WTC11 (cell line): ENCODE measurements at regions not wholly inside any gene's neighbourhood (a gene's known extent, or its start where the extent isn't known, plus 50 kb on each side); places are given as distances from the start of the nearest gene placed in this dataset.
"Not testable (repeated sequence)": the region's sequence is repeated elsewhere in the genome, so short reads cannot be mapped to it uniquely, and the experiment has no call there.

Source experiments
- ATAC-seq: fragments of 200-7000 bp; cut with Tn5 transposase; 2 replicates; pipeline ENCODE4 v1.10.0; 2021; ENCODE audit warnings: mild to moderate bottlenecking, moderate library complexity
- CTCF ChIA-PET: fragments of 300-600 bp; sonication (Branson Sonifier 250); formaldehyde crosslinking; loops from one replicate; lab custom pipeline; 2021; ENCODE audit warnings: antibody characterized with exemption; lab: Charles Lee
- POLR2A ChIA-PET: fragments of 350-600 bp; sonication (Branson Sonifier 250); formaldehyde crosslinking; loops from one replicate; lab custom pipeline; 2021; ENCODE audit warnings: antibody characterized with exemption; lab: Charles Lee
- DNase-seq: peaks from one replicate; pipeline ENCODE4 v3.0.0; 2021; ENCODE audit warnings: low spot score
- H3K27ac Mint-ChIP-seq: 2 replicates; pipeline ENCODE4 v1.8.0; 2021; ENCODE audit warnings: mixed read lengths
- H3K27me3 Mint-ChIP-seq: 2 replicates; pipeline ENCODE4 v1.8.0; 2021; ENCODE audit warnings: low read depth, mild to moderate bottlenecking, moderate library complexity, mixed read lengths
- H3K36me3 Mint-ChIP-seq: 2 replicates; pipeline ENCODE4 v1.8.0; 2021; ENCODE audit warnings: mixed read lengths
- H3K4me1 Mint-ChIP-seq: 2 replicates; pipeline ENCODE4 v1.8.0; 2022; ENCODE audit warnings: mixed read lengths
- H3K4me3 Mint-ChIP-seq: 2 replicates; pipeline ENCODE4 v1.8.0; 2021; ENCODE audit warnings: mild to moderate bottlenecking, moderate library complexity, mixed read lengths
- H3K9me3 Mint-ChIP-seq: 2 replicates; pipeline ENCODE4 v1.8.0; 2021; ENCODE audit warnings: mixed read lengths
- CREB1 ChIP-seq: sonication (generic); formaldehyde crosslinking; IDR thresholded peaks from 2 replicates; pipeline ENCODE4 v1.8.0; 2023; ENCODE audit warnings: mild to moderate bottlenecking, missing genetic modification reagents
- FOXK1 ChIP-seq: sonication (generic); formaldehyde crosslinking; IDR thresholded peaks from 2 replicates; pipeline ENCODE4 v1.8.0; 2022; ENCODE audit warnings: mild to moderate bottlenecking, moderate library complexity, missing genetic modification reagents
- FOXP1 ChIP-seq: sonication (generic); formaldehyde crosslinking; IDR thresholded peaks from 2 replicates; pipeline ENCODE4 v1.8.0; 2022; ENCODE audit warnings: missing genetic modification reagents, mild to moderate bottlenecking, moderate library complexity, borderline replicate concordance
- GRHL2 ChIP-seq: fragments of 250-450 bp; sonication (Bioruptor Pico); IDR thresholded peaks from 2 replicates; pipeline ENCODE4 v1.8.0; 2022; ENCODE audit warnings: mild to moderate bottlenecking, moderate library complexity; ENCODE audit not compliant: insufficient replicate concordance, severe bottlenecking
- IRF2 ChIP-seq: sonication (generic); formaldehyde crosslinking; IDR thresholded peaks from 2 replicates; pipeline ENCODE4 v1.8.0; 2022; ENCODE audit warnings: low read depth, missing genetic modification reagents, borderline replicate concordance
- JUN ChIP-seq: sonication (generic); formaldehyde crosslinking; IDR thresholded peaks from 2 replicates; pipeline ENCODE4 v1.8.0; 2023; ENCODE audit warnings: mild to moderate bottlenecking, missing genetic modification reagents
- KAT7 ChIP-seq: sonication (generic); formaldehyde crosslinking; IDR thresholded peaks from 2 replicates; pipeline ENCODE4 v1.8.1; 2023; ENCODE audit warnings: missing genetic modification reagents, mild to moderate bottlenecking, borderline replicate concordance
- MXD4 ChIP-seq: fragments of 250-450 bp; sonication (Bioruptor Pico); IDR thresholded peaks from 2 replicates; pipeline ENCODE4 v1.8.0; 2021; ENCODE audit warnings: mild to moderate bottlenecking, moderate library complexity, borderline replicate concordance
- NR2C2 ChIP-seq: sonication (generic); formaldehyde crosslinking; IDR thresholded peaks from 2 replicates; pipeline ENCODE4 v1.8.0; 2022; ENCODE audit warnings: mild to moderate bottlenecking, missing genetic modification reagents
- NR3C1 ChIP-seq: sonication (generic); formaldehyde crosslinking; conservative IDR thresholded peaks from 2 replicates; pipeline ENCODE4 v1.8.1; 2023; ENCODE audit warnings: low read depth, mild to moderate bottlenecking, missing genetic modification reagents
- OVOL2 ChIP-seq: fragments of 250-450 bp; sonication (Bioruptor Pico); IDR thresholded peaks from 2 replicates; pipeline ENCODE4 v1.9.0; 2021; ENCODE audit warnings: mild to moderate bottlenecking, borderline replicate concordance
- PRRX2 ChIP-seq: fragments of 250-450 bp; sonication (Bioruptor Pico); IDR thresholded peaks from 2 replicates; pipeline ENCODE4 v1.8.0; 2021; ENCODE audit warnings: mild to moderate bottlenecking
- RORB ChIP-seq: fragments of 250-450 bp; sonication (Bioruptor Pico); IDR thresholded peaks from 2 replicates; pipeline ENCODE4 v1.9.0; 2021; ENCODE audit warnings: mild to moderate bottlenecking
- SOX15 ChIP-seq: fragments of 250-450 bp; sonication (Bioruptor Pico); IDR thresholded peaks from 2 replicates; pipeline ENCODE4 v1.9.0; 2021; ENCODE audit warnings: mild to moderate bottlenecking
- TEAD1 ChIP-seq: sonication (generic); formaldehyde crosslinking; IDR thresholded peaks from 2 replicates; pipeline ENCODE4 v1.8.0; 2022; ENCODE audit warnings: mild to moderate bottlenecking, missing genetic modification reagents
- ZNF121 ChIP-seq: sonication (generic); formaldehyde crosslinking; IDR thresholded peaks from 2 replicates; pipeline ENCODE4 v1.8.0; 2023; ENCODE audit warnings: missing genetic modification reagents
- ZNF138 ChIP-seq: sonication (generic); formaldehyde crosslinking; conservative IDR thresholded peaks from 2 replicates; pipeline ENCODE4 v1.8.1; 2022; ENCODE audit warnings: mild to moderate bottlenecking, moderate library complexity, missing genetic modification reagents
- ZNF219 ChIP-seq: sonication (generic); formaldehyde crosslinking; IDR thresholded peaks from 2 replicates; pipeline ENCODE4 v1.8.0; 2023; ENCODE audit warnings: missing genetic modification reagents, mild to moderate bottlenecking, borderline replicate concordance
- ZNF423 ChIP-seq: fragments of 250-450 bp; sonication (Bioruptor Pico); IDR thresholded peaks from 2 replicates; pipeline ENCODE4 v2.1.2; 2022; ENCODE audit warnings: mild to moderate bottlenecking, moderate library complexity
- ZNF671 ChIP-seq: fragments of 250-450 bp; sonication (Bioruptor Pico); IDR thresholded peaks from 2 replicates; pipeline ENCODE4 v1.8.0; 2021; ENCODE audit warnings: mild to moderate bottlenecking
- TF ChIP-seq, protein P1 (sequence below): fragments of 200-600 bp; IDR thresholded peaks from 2 replicates; pipeline ENCODE4 v1.8.0; 2022; ENCODE audit warnings: antibody characterized with exemption
- TF ChIP-seq, protein P2 (sequence below): sonication (generic); formaldehyde crosslinking; IDR thresholded peaks from 2 replicates; pipeline ENCODE4 v1.8.1; 2022; ENCODE audit warnings: low read depth, mild to moderate bottlenecking, moderate library complexity, missing genetic modification reagents, borderline replicate concordance
- TF ChIP-seq, protein P3 (sequence below): sonication (generic); formaldehyde crosslinking; IDR thresholded peaks from 2 replicates; pipeline ENCODE4 v1.8.1; 2023; ENCODE audit warnings: mild to moderate bottlenecking, missing genetic modification reagents, moderate library complexity
- TF ChIP-seq, protein P4 (sequence below): sonication (generic); formaldehyde crosslinking; IDR thresholded peaks from 2 replicates; pipeline ENCODE4 v1.8.0; 2022; ENCODE audit warnings: mild to moderate bottlenecking, missing genetic modification reagents

DNA sequence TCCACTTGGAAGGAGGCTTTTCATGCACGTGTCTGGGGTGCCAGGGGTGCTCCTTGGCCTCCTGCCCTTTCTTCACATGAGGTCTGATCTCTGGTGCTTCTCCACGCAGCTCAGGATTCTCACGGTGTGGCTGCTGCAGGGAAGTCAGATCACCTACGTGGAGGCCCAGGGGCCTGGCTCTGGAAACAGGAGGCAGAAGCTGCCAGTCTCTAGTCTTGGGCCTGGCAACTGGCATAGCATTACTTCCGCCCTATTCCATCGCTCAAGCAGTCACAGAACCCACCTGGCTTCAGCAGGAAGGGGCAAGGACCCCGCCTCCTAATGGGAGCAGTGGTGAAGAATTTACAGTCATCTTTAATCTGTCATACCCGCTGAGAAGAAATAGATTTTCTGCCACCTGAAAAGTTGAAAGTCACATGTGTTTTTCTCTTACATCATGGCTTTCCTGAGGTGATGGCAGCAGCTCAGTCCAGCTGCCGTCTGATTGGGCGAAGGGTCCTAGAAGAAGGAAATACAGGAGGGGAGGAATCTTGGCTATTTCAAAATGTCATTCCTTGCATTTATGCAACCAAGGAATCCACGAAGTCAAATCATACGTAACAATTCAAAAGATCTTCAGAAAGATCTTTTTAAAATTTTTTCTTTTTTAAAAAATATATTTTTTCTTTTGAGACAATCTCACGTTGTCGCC, 50.1 kb upstream of the DKK3 start:
- Mint-ChIP-seq H3K36me3 (peaks cover 8% of the 10 kb centered on the region), H3K4me3 (no peak overlapping the region), H3K4me1 (no peaks in the 10 kb centered on the region), H3K27ac (no peak overlapping the region), H3K27me3 (no peaks in the 10 kb centered on the region; the same call in 1 of the 2 replicates), H3K9me3 (peaks cover 14% of the 10 kb centered on the region)
- TF ChIP-seq, protein P1, sequence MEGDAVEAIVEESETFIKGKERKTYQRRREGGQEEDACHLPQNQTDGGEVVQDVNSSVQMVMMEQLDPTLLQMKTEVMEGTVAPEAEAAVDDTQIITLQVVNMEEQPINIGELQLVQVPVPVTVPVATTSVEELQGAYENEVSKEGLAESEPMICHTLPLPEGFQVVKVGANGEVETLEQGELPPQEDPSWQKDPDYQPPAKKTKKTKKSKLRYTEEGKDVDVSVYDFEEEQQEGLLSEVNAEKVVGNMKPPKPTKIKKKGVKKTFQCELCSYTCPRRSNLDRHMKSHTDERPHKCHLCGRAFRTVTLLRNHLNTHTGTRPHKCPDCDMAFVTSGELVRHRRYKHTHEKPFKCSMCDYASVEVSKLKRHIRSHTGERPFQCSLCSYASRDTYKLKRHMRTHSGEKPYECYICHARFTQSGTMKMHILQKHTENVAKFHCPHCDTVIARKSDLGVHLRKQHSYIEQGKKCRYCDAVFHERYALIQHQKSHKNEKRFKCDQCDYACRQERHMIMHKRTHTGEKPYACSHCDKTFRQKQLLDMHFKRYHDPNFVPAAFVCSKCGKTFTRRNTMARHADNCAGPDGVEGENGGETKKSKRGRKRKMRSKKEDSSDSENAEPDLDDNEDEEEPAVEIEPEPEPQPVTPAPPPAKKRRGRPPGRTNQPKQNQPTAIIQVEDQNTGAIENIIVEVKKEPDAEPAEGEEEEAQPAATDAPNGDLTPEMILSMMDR, result no peak
- no peak for TF ChIP-seq PRRX2 (CRISPR knock-in tag)
- TF ChIP-seq ZNF121 (CRISPR knock-in tag), result no peak
- TF ChIP-seq NR3C1, result no peak
- TF ChIP-seq TEAD1, result no peak
- no peak for TF ChIP-seq ZNF671 (CRISPR knock-in tag)
- TF ChIP-seq ZNF219 (CRISPR knock-in tag), result no peak
- no peak for TF ChIP-seq FOXP1 (CRISPR knock-in tag)
- no peak for TF ChIP-seq IRF2 (CRISPR knock-in tag)
- no peak for TF ChIP-seq GRHL2 (CRISPR knock-in tag)
- TF ChIP-seq KAT7 (CRISPR knock-in tag), result no peak
- no peak for TF ChIP-seq ZNF138
- TF ChIP-seq, protein P2, sequence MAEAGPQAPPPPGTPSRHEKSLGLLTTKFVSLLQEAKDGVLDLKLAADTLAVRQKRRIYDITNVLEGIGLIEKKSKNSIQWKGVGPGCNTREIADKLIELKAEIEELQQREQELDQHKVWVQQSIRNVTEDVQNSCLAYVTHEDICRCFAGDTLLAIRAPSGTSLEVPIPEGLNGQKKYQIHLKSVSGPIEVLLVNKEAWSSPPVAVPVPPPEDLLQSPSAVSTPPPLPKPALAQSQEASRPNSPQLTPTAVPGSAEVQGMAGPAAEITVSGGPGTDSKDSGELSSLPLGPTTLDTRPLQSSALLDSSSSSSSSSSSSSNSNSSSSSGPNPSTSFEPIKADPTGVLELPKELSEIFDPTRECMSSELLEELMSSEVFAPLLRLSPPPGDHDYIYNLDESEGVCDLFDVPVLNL (CRISPR knock-in tag), result no peak
- TF ChIP-seq OVOL2, result no peak
- no peak for TF ChIP-seq RORB (CRISPR knock-in tag)
- TF ChIP-seq NR2C2, result no peak
- no peak for TF ChIP-seq JUN (CRISPR knock-in tag)
- no peak for TF ChIP-seq SOX15 (CRISPR knock-in tag)
- TF ChIP-seq MXD4 (CRISPR knock-in tag), result no peak
- TF ChIP-seq, protein P3, sequence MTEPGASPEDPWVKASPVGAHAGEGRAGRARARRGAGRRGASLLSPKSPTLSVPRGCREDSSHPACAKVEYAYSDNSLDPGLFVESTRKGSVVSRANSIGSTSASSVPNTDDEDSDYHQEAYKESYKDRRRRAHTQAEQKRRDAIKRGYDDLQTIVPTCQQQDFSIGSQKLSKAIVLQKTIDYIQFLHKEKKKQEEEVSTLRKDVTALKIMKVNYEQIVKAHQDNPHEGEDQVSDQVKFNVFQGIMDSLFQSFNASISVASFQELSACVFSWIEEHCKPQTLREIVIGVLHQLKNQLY (CRISPR knock-in tag), result no peak
- ChIA-PET CTCF (interaction anchor here (0.9 to 1.6 kb wide), 2 partner anchors 14 to 15 kb away, joined by 3 to 5 read pairs; no protein-coding TSS in a partner anchor), POLR2A (interaction anchor here (0.6 kb wide), 1 partner anchor 9 kb away, joined by 3 read pairs; no protein-coding TSS in a partner anchor)
- no peak for DNase-seq
- ATAC-seq, result no peak

DNA sequence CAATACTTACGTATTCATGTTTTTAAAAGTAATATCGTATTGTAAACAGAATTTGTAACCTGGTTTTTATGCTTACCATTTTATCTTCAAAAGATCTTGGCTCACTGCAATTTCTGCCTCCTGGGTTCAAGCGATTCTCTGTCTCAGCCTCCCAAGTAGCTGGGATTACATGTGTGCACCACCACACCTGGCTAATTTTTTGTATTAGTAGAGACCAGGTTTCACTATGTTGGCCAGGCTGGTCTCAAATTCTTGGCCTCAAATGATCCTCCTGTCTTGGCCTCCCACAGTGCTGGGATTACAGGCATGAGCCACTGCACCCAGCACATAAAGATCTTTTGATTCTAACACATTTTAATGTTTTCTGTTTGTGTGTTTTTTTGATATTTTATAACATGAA, 50.7 kb upstream of the DKK3 start:
- H3K4me3 Mint-ChIP-seq, H3K27ac Mint-ChIP-seq, DNase-seq, H3K4me1 Mint-ChIP-seq, ATAC-seq, H3K27me3 Mint-ChIP-seq, H3K36me3 Mint-ChIP-seq, POLR2A ChIA-PET: not testable (repeated sequence)
- CTCF ChIA-PET, result interaction anchor here (1.6 kb wide), 1 partner anchor 15 kb away, joined by 5 read pairs; no protein-coding TSS in a partner anchor
- peaks cover 17% of the 10 kb centered on the region for H3K9me3 Mint-ChIP-seq

DNA sequence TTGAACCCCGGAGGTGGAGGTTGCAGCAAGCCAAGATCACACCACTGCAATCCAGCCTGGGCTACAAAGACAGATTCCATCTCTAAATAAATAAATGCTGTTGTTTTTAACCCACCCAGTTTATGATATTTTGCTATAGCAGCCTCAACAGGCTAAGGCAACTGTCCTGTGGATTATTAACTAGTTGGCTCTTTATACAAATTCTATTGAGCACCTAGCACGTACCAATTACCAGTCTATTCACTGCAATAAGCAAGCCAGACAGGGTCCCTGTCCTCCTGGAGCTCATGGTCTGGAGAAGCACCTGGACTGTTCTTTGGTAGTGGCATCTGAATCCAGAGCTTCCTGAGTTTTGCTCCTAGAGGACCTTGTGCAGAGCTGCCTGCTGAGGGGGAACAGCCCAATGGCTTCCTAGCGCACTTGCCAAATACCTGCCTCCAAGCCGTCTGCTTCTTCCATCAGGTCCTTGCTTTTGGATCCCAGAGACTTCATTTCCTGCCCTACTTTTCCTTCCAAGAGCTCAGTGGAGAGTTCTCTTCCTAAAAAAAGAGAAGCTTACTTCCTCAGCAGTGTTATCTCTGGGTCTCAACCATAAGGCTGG, 49.9 kb upstream of the MICAL2 start:
- TF ChIP-seq FOXP1 (CRISPR knock-in tag) (no peak), CREB1 (CRISPR knock-in tag) (no peak), FOXK1 (CRISPR knock-in tag) (no peak), ZNF423 (CRISPR knock-in tag) (no peak)
- TF ChIP-seq, protein P4, sequence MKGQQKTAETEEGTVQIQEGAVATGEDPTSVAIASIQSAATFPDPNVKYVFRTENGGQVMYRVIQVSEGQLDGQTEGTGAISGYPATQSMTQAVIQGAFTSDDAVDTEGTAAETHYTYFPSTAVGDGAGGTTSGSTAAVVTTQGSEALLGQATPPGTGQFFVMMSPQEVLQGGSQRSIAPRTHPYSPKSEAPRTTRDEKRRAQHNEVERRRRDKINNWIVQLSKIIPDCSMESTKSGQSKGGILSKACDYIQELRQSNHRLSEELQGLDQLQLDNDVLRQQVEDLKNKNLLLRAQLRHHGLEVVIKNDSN, result no peak
- H3K9me3 Mint-ChIP-seq, result peaks cover 25% of the 10 kb centered on the region
- no peak for ATAC-seq
- ChIA-PET CTCF (interaction anchor here (0.6 to 1.5 kb wide), 3 partner anchors 16 to 228 kb away, joined by 3 to 4 read pairs (median 3); no protein-coding TSS in a partner anchor), POLR2A (no interaction called here)
- no peaks in the 10 kb centered on the region; the same call in 1 of the 2 replicates for H3K27me3 Mint-ChIP-seq
- H3K4me3 Mint-ChIP-seq, result no peak overlapping the region
- DNase-seq, result no peak
- no peak overlapping the region for H3K27ac Mint-ChIP-seq
- H3K36me3 Mint-ChIP-seq, result peaks cover 12% of the 10 kb centered on the region
- no peaks in the 10 kb centered on the region for H3K4me1 Mint-ChIP-seq
